ENCODE measurements at regions not wholly inside any gene's neighbourhood (a gene's known extent, or its start where the extent isn't known, plus 50 kb on each side); places are given as distances from the start of the nearest gene placed in this dataset.

GRCh38 chr10:3016016-3016415, 51.3 kb upstream of the PFKP start:
- DNase-seq (ENCODE audit: low read depth in 1 of 2, low spot score in 1 of 2) = no peak

- no peak for DNase-seq (ENCODE audit: low read depth in 1 of 2, low spot score in 1 of 2)
Observed at GRCh38 chr10:3014968-3015367, 52.4 kb upstream of the PFKP start.

- DNase-seq (ENCODE audit: low read depth in 1 of 2, low spot score in 1 of 2) = no peak
Observed at GRCh38 chr10:3012223-3012622, 55.1 kb upstream of the PFKP start.

GRCh38 chr10:3010816-3011460, 56.4 kb upstream of the PFKP start:
- no peak for DNase-seq (ENCODE audit: low read depth in 1 of 2, low spot score in 1 of 2)

GRCh38 chr10:3010334-3010733, 57.0 kb upstream of the PFKP start:
- DNase-seq (ENCODE audit: low read depth in 1 of 2, low spot score in 1 of 2) = no peak

GRCh38 chr10:3009341-3009740, 58.0 kb upstream of the PFKP start:
- no peak for DNase-seq (ENCODE audit: low read depth in 1 of 2, low spot score in 1 of 2)

- DNase-seq (ENCODE audit: low read depth in 1 of 2, low spot score in 1 of 2) = no peak
Observed at GRCh38 chr10:3008518-3009195, 58.7 kb upstream of the PFKP start.

- DNase-seq (ENCODE audit: low read depth in 1 of 2, low spot score in 1 of 2) = no peak
Observed at GRCh38 chr10:3006607-3007006, 60.7 kb upstream of the PFKP start.

- DNase-seq (ENCODE audit: low read depth in 1 of 2, low spot score in 1 of 2) = no peak
Observed at GRCh38 chr10:3006093-3006492, 61.3 kb upstream of the PFKP start.

GRCh38 chr10:3002304-3002703, 65.0 kb upstream of the PFKP start:
- DNase-seq (ENCODE audit: low read depth in 1 of 2, low spot score in 1 of 2) = no peak

- DNase-seq (ENCODE audit: low read depth in 1 of 2, low spot score in 1 of 2) = no peak
Observed at GRCh38 chr10:3000048-3000447, 67.3 kb upstream of the PFKP start.

GRCh38 chr10:2994221-2994961, 73.0 kb upstream of the PFKP start:
- no peak for DNase-seq (ENCODE audit: low read depth in 1 of 2, low spot score in 1 of 2)

GRCh38 chr10:2993636-2994035, 73.7 kb upstream of the PFKP start:
- no peak for DNase-seq (ENCODE audit: low read depth in 1 of 2, low spot score in 1 of 2)

GRCh38 chr10:2992401-2993198, 74.7 kb upstream of the PFKP start:
- no peak for DNase-seq (ENCODE audit: low read depth in 1 of 2, low spot score in 1 of 2)

GRCh38 chr10:2990764-2991163, 76.6 kb upstream of the PFKP start:
- no peak for DNase-seq (ENCODE audit: low read depth in 1 of 2, low spot score in 1 of 2)

- no peak for DNase-seq (ENCODE audit: low read depth in 1 of 2, low spot score in 1 of 2)
Observed at GRCh38 chr10:2989292-2989947, 77.9 kb upstream of the PFKP start.

GRCh38 chr10:2987185-2987768, 80.1 kb upstream of the PFKP start:
- DNase-seq (ENCODE audit: low read depth in 1 of 2, low spot score in 1 of 2) = no peak

GRCh38 chr10:2986391-2986801, 81.0 kb upstream of the PFKP start:
- no peak for DNase-seq (ENCODE audit: low read depth in 1 of 2, low spot score in 1 of 2)

GRCh38 chr10:2985729-2986232, 81.6 kb upstream of the PFKP start:
- DNase-seq (ENCODE audit: low read depth in 1 of 2, low spot score in 1 of 2) = no peak

- DNase-seq (ENCODE audit: low read depth in 1 of 2, low spot score in 1 of 2) = no peak
Observed at GRCh38 chr10:2984682-2985081, 82.7 kb upstream of the PFKP start.

Data from activated T-helper 1 cell treated with anti-CD3 and anti-CD28 coated beads, Interleukin-2, amount 50 U/mL, for 16 hours (primary cell).